ENCODE measurements at regions not wholly inside any gene's neighbourhood (a gene's known extent, or its start where the extent isn't known, plus 50 kb on each side); places are given as distances from the start of the nearest gene placed in this dataset.

DNA sequence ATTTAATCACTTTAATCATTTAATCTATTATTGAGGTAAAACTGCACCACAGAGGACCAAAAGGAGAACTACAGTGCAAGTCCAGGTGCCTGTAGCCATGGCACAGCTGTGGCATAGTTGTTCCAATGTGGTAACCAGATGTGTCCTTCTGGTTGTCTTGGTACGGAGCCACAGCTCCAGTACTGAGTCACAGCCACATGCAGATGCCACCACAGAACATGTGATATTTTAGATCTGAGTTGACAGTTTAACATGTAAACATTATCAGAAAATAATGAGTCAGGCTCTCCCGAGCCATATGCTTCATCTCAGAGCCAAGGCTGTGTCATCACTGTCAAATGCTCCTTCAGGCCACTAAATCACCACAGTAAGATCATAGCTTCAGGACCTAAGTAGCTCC, 56.4 kb upstream of the RGS7 start:
- DNase-seq (peak; percentile 92), ATAC-seq (ENCODE audit: low read depth) (peak; percentile 72)
- TF ChIP-seq MAFK (IDR thresholded peaks at IDR 0.05; ENCODE audit: low read depth, low read length) (peak; percentile 27; the same call in 1 of the 2 replicates), FOS (IDR thresholded peaks at IDR 0.05; ENCODE audit: low read depth, low read length) (peak; percentile 53; the same call in 1 of the 2 replicates), CHD1 (IDR thresholded peaks at IDR 0.05; ENCODE audit: low read depth, low read length) (no peak), SMC3 (IDR thresholded peaks at IDR 0.05; ENCODE audit: low read depth, low read length) (no peak), POLR2A (IDR thresholded peaks at IDR 0.05; ENCODE audit: low read depth, low read length) (no peak), BHLHE40 (IDR thresholded peaks at IDR 0.05; ENCODE audit: low read depth, low read length) (no peak), USF2 (IDR thresholded peaks at IDR 0.05; ENCODE audit: low read depth, low read length) (0 out of 2 replicates have a peak, but pooled peaks have one; percentile 40)
- H4K8ac ChIP-seq (ENCODE audit: low read depth in 2 of 2, low read length in 2 of 2) = no peak overlapping the region
- peak overlapping the region; percentile 56 for H4K91ac ChIP-seq (ENCODE audit: insufficient read depth, low read depth, low read length)
- H2BK20ac ChIP-seq (ENCODE audit: low read depth, low read length) = peak overlapping the region; percentile 69; the same call in 1 of the 2 replicates
- no peaks in the 10 kb centered on the region for H3K9me3 ChIP-seq (ENCODE audit: control insufficient read depth, insufficient read depth, low read length)
- H2BK15ac ChIP-seq (ENCODE audit: low read depth, low read length) = no peak overlapping the region
- H3K23ac ChIP-seq (ENCODE audit: low read depth, low read length) = no peak overlapping the region; the same call in 1 of the 2 replicates
- H3K4me3 ChIP-seq (ENCODE audit: insufficient read depth, low read depth, low read length) = no peak overlapping the region
- BruUV-seq (replicated peaks) = no TSS peak
- H3K18ac ChIP-seq (ENCODE audit: low read depth, low read length) = no peak overlapping the region
- intact Hi-C loops (cut with micrococcal nuclease) (loop anchor here (5.0 kb wide), 1 partner anchor 681 kb away; no protein-coding TSS in a partner anchor), in situ Hi-C loops (cut with MboI; ENCODE audit: low sequenced_read_pairs) (no loop called here), dilution Hi-C loops (cut with HindIII; ENCODE audit: low sequenced_read_pairs, unreplicated experiment) (no loop called here)
- H3K9me1 ChIP-seq (ENCODE audit: insufficient read depth, low read length) = peaks cover 5% of the 10 kb centered on the region; the same call in 1 of the 2 replicates
- no peak overlapping the region for H3K9ac ChIP-seq (ENCODE audit: low read depth, low read length)
- no peak overlapping the region for H3K27ac ChIP-seq (ENCODE audit: insufficient read depth, low read length)
- H2AFZ ChIP-seq (replicated peaks; ENCODE audit: low read length, poor library complexity) = no peak overlapping the region
- POLR2A ChIA-PET (ENCODE audit: unreplicated experiment) = no interaction called here
- no peaks in the 10 kb centered on the region for H4K20me1 ChIP-seq (ENCODE audit: insufficient read depth, low read length)
- H3K27me3 ChIP-seq (ENCODE audit: control insufficient read depth, insufficient read depth, low read length) = no peaks in the 10 kb centered on the region
- H3K56ac ChIP-seq (ENCODE audit: extremely low read depth, insufficient read depth, low read length) = no peak overlapping the region
- no peaks in the 10 kb centered on the region for H3K36me3 ChIP-seq (ENCODE audit: control insufficient read depth, insufficient read depth, low read length)
- no peak overlapping the region for H3K14ac ChIP-seq (replicated peaks; ENCODE audit: low read depth, low read length)
- H2AK9ac ChIP-seq (replicated peaks; ENCODE audit: low read depth, low read length, poor library complexity) = no peak overlapping the region
- no peak overlapping the region for H2BK5ac ChIP-seq (ENCODE audit: low read depth, low read length, poor library complexity, severe bottlenecking)
- no CpG with 5 or more reads among the region's 2 CpGs for WGBS, 2 experiments (ENCODE audit: extremely low coverage in 2 of 2, insufficient read length in 1 of 2)
- H4K5ac ChIP-seq (ENCODE audit: low read depth, low read length) = no peak overlapping the region
- H3K4ac ChIP-seq (ENCODE audit: low read depth, low read length) = no peak overlapping the region; the same call in 1 of the 2 replicates
- no peak overlapping the region; the same call in 1 of the 2 replicates for H2AK5ac ChIP-seq (ENCODE audit: low read depth, low read length)
- H2BK120ac ChIP-seq (ENCODE audit: low read depth, low read length) = 0 out of 2 replicates have a peak overlapping the region, but pooled peaks have one; percentile 51
- peaks cover 2% of the 10 kb centered on the region; the same call in 1 of the 2 replicates for H3K4me1 ChIP-seq (ENCODE audit: control insufficient read depth, insufficient read depth, low read length)
- H3K4me2 ChIP-seq (ENCODE audit: low read depth, low read length) = no peak overlapping the region
- no peaks in the 10 kb centered on the region for H3K79me1 ChIP-seq (ENCODE audit: low read depth in 1 of 2, low read length in 2 of 2)
- CTCF ChIA-PET = interaction anchor here (0.6 kb wide), 1 partner anchor 145 kb away, joined by 3 read pairs; no protein-coding TSS in a partner anchor
